Daoy (cell line): ENCODE measurements at regions not wholly inside any gene's neighbourhood (a gene's known extent, or its start where the extent isn't known, plus 50 kb on each side); places are given as distances from the start of the nearest gene placed in this dataset.
"Not testable (repeated sequence)": the region's sequence is repeated elsewhere in the genome, so short reads cannot be mapped to it uniquely, and the experiment has no call there.

Experiments
- DNase-seq: peaks from one replicate; pipeline ENCODE4 v3.0.0-alpha.2; 2015; ENCODE audit warnings: low read depth

- no peak for DNase-seq
Measured at GRCh38 chr5:27832886-27833285, 794.5 kb upstream of the CDH9 start.

- DNase-seq = no peak
Measured at GRCh38 chr5:27830546-27830945, 792.2 kb upstream of the CDH9 start.

GRCh38 chr5:27821681-27822080, 783.3 kb upstream of the CDH9 start:
- DNase-seq = no peak

GRCh38 chr5:27818888-27819287, 780.5 kb upstream of the CDH9 start:
- DNase-seq = no peak

- DNase-seq = no peak
Measured at GRCh38 chr5:27814983-27815382, 776.6 kb upstream of the CDH9 start.

- no peak for DNase-seq
Measured at GRCh38 chr5:27814286-27814685, 775.9 kb upstream of the CDH9 start.

- DNase-seq = no peak
Measured at GRCh38 chr5:27810458-27810857, 772.1 kb upstream of the CDH9 start.

- no peak for DNase-seq
Measured at GRCh38 chr5:27797220-27797619, 758.8 kb upstream of the CDH9 start.

GRCh38 chr5:27788184-27788583, 749.8 kb upstream of the CDH9 start:
- no peak for DNase-seq

GRCh38 chr5:27784317-27784716, 745.9 kb upstream of the CDH9 start:
- DNase-seq = no peak

- DNase-seq = no peak
Measured at GRCh38 chr5:27778121-27778520, 739.7 kb upstream of the CDH9 start.

- no peak for DNase-seq
Measured at GRCh38 chr5:27773636-27774035, 735.2 kb upstream of the CDH9 start.

- no peak for DNase-seq
Measured at GRCh38 chr5:27773166-27773565, 734.8 kb upstream of the CDH9 start.

GRCh38 chr5:27769748-27770402, 731.5 kb upstream of the CDH9 start:
- no peak for DNase-seq

GRCh38 chr5:27748847-27749246, 710.5 kb upstream of the CDH9 start:
- DNase-seq = no peak

GRCh38 chr5:27743383-27743979, 705.1 kb upstream of the CDH9 start:
- DNase-seq = not testable (repeated sequence)

GRCh38 chr5:27742805-27743204, 704.4 kb upstream of the CDH9 start:
- no peak for DNase-seq

- DNase-seq = no peak
Measured at GRCh38 chr5:27734838-27735237, 696.5 kb upstream of the CDH9 start.

GRCh38 chr5:27733237-27733636, 694.9 kb upstream of the CDH9 start:
- no peak for DNase-seq

GRCh38 chr5:27727254-27727653, 688.9 kb upstream of the CDH9 start:
- no peak for DNase-seq

- DNase-seq = no peak
Measured at GRCh38 chr5:27722337-27722736, 684.0 kb upstream of the CDH9 start.

- DNase-seq = no peak
Measured at GRCh38 chr5:27708534-27708933, 670.1 kb upstream of the CDH9 start.

- no peak for DNase-seq
Measured at GRCh38 chr5:27706832-27707231, 668.4 kb upstream of the CDH9 start.

- no peak for DNase-seq
Measured at GRCh38 chr5:27705661-27706060, 667.3 kb upstream of the CDH9 start.
